ENCODE measurements at regions not wholly inside any gene's neighbourhood (a gene's known extent, or its start where the extent isn't known, plus 50 kb on each side); places are given as distances from the start of the nearest gene placed in this dataset.

DNA sequence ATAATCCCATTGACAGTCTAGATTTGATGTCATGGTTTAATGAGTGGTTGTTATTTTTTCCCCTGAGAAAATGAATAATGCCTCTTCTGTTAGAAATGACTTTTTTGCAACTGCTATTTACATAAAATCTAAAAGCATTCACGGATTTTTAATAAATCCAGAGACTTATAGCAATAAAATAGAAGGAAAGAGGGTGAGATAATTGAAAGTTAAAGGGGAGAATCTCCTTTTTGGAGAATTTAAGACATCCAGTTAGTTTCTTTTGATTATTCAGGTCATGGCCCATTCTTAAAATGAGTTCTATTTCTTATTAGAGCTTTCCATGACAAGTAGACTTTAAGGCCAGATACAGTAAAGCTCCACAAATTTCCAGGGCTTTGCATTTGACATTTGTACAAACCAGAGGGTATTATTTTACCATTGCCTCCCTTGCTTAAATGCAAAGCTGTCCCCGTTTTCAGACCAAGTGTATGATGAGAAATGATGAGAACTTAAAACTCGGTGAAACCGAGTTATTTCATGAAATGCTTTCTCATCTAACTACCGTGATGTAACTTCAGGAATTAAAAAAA, 789.0 kb upstream of the SOX9 start:
- TF ChIP-seq EZH2 (IDR thresholded peaks at IDR 0.05; ENCODE audit: borderline replicate concordance, low read depth, low read length, poor library complexity, severe bottlenecking): no peak
- TF ChIP-seq, protein P1, sequence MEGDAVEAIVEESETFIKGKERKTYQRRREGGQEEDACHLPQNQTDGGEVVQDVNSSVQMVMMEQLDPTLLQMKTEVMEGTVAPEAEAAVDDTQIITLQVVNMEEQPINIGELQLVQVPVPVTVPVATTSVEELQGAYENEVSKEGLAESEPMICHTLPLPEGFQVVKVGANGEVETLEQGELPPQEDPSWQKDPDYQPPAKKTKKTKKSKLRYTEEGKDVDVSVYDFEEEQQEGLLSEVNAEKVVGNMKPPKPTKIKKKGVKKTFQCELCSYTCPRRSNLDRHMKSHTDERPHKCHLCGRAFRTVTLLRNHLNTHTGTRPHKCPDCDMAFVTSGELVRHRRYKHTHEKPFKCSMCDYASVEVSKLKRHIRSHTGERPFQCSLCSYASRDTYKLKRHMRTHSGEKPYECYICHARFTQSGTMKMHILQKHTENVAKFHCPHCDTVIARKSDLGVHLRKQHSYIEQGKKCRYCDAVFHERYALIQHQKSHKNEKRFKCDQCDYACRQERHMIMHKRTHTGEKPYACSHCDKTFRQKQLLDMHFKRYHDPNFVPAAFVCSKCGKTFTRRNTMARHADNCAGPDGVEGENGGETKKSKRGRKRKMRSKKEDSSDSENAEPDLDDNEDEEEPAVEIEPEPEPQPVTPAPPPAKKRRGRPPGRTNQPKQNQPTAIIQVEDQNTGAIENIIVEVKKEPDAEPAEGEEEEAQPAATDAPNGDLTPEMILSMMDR (conservative IDR thresholded peaks at IDR 0.05; ENCODE audit: low read depth, low read length): no peak
- intact Hi-C loops (cut with micrococcal nuclease; ENCODE audit: unreplicated experiment): no loop called here

DNA sequence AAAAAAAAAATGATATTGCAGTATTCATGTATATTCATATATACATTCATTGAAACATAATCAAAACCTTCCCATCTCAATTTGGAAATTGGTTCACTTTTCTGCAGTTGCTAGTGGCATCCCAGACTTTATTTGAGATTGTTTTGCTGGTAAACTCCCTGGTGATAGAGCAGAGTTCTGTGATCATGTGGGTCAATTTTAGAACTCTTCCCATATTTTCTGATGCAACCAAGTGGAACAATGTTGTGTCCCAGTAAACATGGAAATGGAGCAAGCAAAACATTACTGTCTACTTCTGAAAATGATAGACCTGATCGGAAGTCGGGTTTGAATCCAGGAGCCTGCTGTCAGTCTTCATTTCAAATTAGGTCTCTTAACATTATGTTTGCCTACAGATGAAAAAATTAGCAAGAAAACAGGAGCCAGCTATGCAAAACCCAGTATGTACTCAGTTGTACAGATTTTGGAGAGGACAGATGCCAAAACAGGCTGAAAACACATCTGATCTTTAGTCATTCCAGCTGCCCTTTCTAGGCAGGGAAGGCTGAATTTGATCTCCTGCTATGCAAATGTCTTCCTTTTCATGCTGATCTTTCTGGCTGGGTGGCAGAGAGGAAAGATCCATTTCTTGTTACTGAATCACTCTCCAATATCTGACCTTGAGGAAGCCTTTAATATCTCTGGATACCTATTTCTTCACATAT, 786.6 kb upstream of the SOX9 start:
- no peak for TF ChIP-seq EZH2 (IDR thresholded peaks at IDR 0.05; ENCODE audit: borderline replicate concordance, low read depth, low read length, poor library complexity, severe bottlenecking)
- TF ChIP-seq, protein P1 (conservative IDR thresholded peaks at IDR 0.05; ENCODE audit: low read depth, low read length): no peak
- H3K36me3 ChIP-seq (ENCODE audit: insufficient read depth, low read length, poor library complexity, severe bottlenecking): no peaks in the 10 kb centered on the region
- no peaks in the 10 kb centered on the region for H3K9me3 ChIP-seq (ENCODE audit: low read depth, low read length, poor library complexity, severe bottlenecking)
- no peak overlapping the region for H3K4me3 ChIP-seq (ENCODE audit: low read depth, low read length, poor library complexity, severe bottlenecking)
- ChIA-PET POLR2A (ENCODE audit: low non-redundant PET) (no interaction called here), CTCF (no interaction called here)
- BruUV-seq (replicated peaks): no TSS peak
- intact Hi-C loops (cut with micrococcal nuclease; ENCODE audit: unreplicated experiment): no loop called here
- H3K27ac ChIP-seq (ENCODE audit: low read depth, low read length, poor library complexity, severe bottlenecking): no peak overlapping the region
- DNase-seq (ENCODE audit: low spot score): no peak
- H3K27me3 ChIP-seq (replicated peaks; ENCODE audit: insufficient read depth, low read depth, low read length, poor library complexity): no peaks in the 10 kb centered on the region
- no peaks in the 10 kb centered on the region for H3K4me1 ChIP-seq (ENCODE audit: insufficient read depth, low read length, poor library complexity, severe bottlenecking)

More for the DNA sequence above, 789.0 kb upstream of the SOX9 start:
- Histone ChIP-seq H3K27ac (ENCODE audit: low read depth, low read length, poor library complexity, severe bottlenecking) (no peak overlapping the region), H3K36me3 (ENCODE audit: insufficient read depth, low read length, poor library complexity, severe bottlenecking) (no peaks in the 10 kb centered on the region), H3K27me3 (replicated peaks; ENCODE audit: insufficient read depth, low read depth, low read length, poor library complexity) (no peaks in the 10 kb centered on the region), H3K4me3 (ENCODE audit: low read depth, low read length, poor library complexity, severe bottlenecking) (no peak overlapping the region), H3K9me3 (ENCODE audit: low read depth, low read length, poor library complexity, severe bottlenecking) (no peaks in the 10 kb centered on the region), H3K4me1 (ENCODE audit: insufficient read depth, low read length, poor library complexity, severe bottlenecking) (no peaks in the 10 kb centered on the region)
- CTCF ChIA-PET: no interaction called here
- POLR2A ChIA-PET (ENCODE audit: low non-redundant PET): no interaction called here
- no TSS peak for BruUV-seq (replicated peaks)
- DNase-seq (ENCODE audit: low spot score): no peak

DNA sequence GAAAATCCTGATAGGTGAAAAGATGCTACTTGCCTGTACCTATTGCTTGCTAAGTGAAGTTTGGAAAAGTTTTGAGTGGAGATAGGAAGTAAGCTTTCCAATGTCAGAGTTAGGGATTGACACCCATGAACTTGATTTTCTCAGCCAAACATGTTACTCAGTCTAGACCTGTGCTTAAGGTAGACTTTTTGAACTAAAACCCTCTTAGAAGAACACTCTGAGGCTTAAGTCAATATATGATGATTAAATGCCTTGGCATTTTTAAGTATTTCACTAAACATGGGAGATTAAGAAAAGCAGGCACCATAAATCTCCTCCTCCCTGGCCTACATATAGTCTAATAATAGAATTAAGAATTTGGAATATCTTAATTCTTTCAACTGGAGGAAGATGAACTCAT, 785.6 kb upstream of the SOX9 start:
- BruUV-seq (replicated peaks): no TSS peak
- Histone ChIP-seq H3K27me3 (replicated peaks; ENCODE audit: insufficient read depth, low read depth, low read length, poor library complexity) (no peaks in the 10 kb centered on the region), H3K4me1 (ENCODE audit: insufficient read depth, low read length, poor library complexity, severe bottlenecking) (no peaks in the 10 kb centered on the region), H3K36me3 (ENCODE audit: insufficient read depth, low read length, poor library complexity, severe bottlenecking) (no peaks in the 10 kb centered on the region), H3K27ac (ENCODE audit: low read depth, low read length, poor library complexity, severe bottlenecking) (no peak overlapping the region), H3K9me3 (ENCODE audit: low read depth, low read length, poor library complexity, severe bottlenecking) (no peaks in the 10 kb centered on the region), H3K4me3 (ENCODE audit: low read depth, low read length, poor library complexity, severe bottlenecking) (no peak overlapping the region)
- ChIA-PET POLR2A (ENCODE audit: low non-redundant PET) (no interaction called here), CTCF (no interaction called here)
- no peak for TF ChIP-seq EZH2 (IDR thresholded peaks at IDR 0.05; ENCODE audit: borderline replicate concordance, low read depth, low read length, poor library complexity, severe bottlenecking)
- TF ChIP-seq, protein P1 (conservative IDR thresholded peaks at IDR 0.05; ENCODE audit: low read depth, low read length): no peak
- intact Hi-C loops (cut with micrococcal nuclease; ENCODE audit: unreplicated experiment): no loop called here
- DNase-seq (ENCODE audit: low spot score): no peak
